Upper lobe of left lung (tissue), 6 donors: ENCODE measurements at regions not wholly inside any gene's neighbourhood (a gene's known extent, or its start where the extent isn't known, plus 50 kb on each side); places are given as distances from the start of the nearest gene placed in this dataset.

ENCODE experiments used
- ATAC-seq, 2 donors: fragments of 200-7000 bp; cut with Tn5 transposase; one replicate each; pipeline ENCODE4 v1.9.1; 2022; ENCODE audit warnings: mild to moderate bottlenecking in 2 of 2, moderate library complexity in 2 of 2; ENCODE audit not compliant: low FRiP score in 2 of 2
- DNase-seq, 2 donors: peaks; one replicate each; pipeline ENCODE4 v3.0.0-alpha.2; 2019 to 2020
- H3K27ac ChIP-seq, 4 donors: fragments of 200-600 bp; sonication (generic); one replicate each; pipeline ENCODE4 v1.5.1; 2016 to 2019
- H3K27me3 ChIP-seq, 4 donors: fragments of 200-600 bp; sonication (generic); one replicate each; pipeline ENCODE4 v1.5.1; 2017 to 2019
- H3K36me3 ChIP-seq, 4 donors: fragments of 200-600 bp; sonication (generic); one replicate each; pipeline ENCODE4 v1.5.1; 2016 to 2019
- H3K4me1 ChIP-seq, 4 donors: fragments of 200-600 bp; sonication (generic); one replicate each; pipeline ENCODE4 v1.5.1; 2018 to 2019
- H3K4me3 ChIP-seq, 4 donors: fragments of 200-600 bp; sonication (generic); one replicate each; pipeline ENCODE4 v1.5.1; 2017 to 2019; ENCODE audit warnings: mild to moderate bottlenecking in 2 of 4, moderate library complexity in 1 of 4
- H3K9me3 ChIP-seq, 4 donors: fragments of 200-600 bp; sonication (generic); one replicate each; pipeline ENCODE4 v1.5.1; 2018 to 2019
- EP300 ChIP-seq, 4 donors: sonication (generic); formaldehyde crosslinking; IDR thresholded peaks; one replicate each; pipeline ENCODE4 v1.5.1; 2017; ENCODE audit warnings: antibody characterized with exemption in 4 of 4, control low read depth in 2 of 4
- POLR2A ChIP-seq, 4 donors: fragments of 450-650 bp; IDR thresholded peaks; one replicate each; pipeline ENCODE4 v1.5.1; 2016 to 2017; ENCODE audit warnings: antibody characterized with exemption in 4 of 4, mild to moderate bottlenecking in 2 of 4
- POLR2AphosphoS5 ChIP-seq, 2 donors: sonication (generic); formaldehyde crosslinking; IDR thresholded peaks; one replicate each; pipeline ENCODE4 v1.5.1; 2017; ENCODE audit warnings: antibody characterized with exemption in 2 of 2
- WGBS, 2 donors: methylation state at CpG; one replicate each; pipeline ENCODE4 v1.1.5; 2017 to 2018; 5-methylcytosine and 5-hydroxymethylcytosine counted together
- TF ChIP-seq, protein P1 (sequence below), 6 experiments: fragments of 450-650 bp in 4 of 6; fragments of 200-600 bp in 2 of 6; sonication (generic) in 2 of 6; IDR thresholded peaks; one replicate each; pipeline ENCODE4 v1.5.1; 2016 to 2019; ENCODE audit warnings: antibody characterized with exemption in 6 of 6
- donor health status: DM: no; HTN: no; CAD: no; lungs with moderate emphysema.
- donor health status: DM: no; HTN: yes; CAD: no; lungs with severe emphysema.

GRCh38 chr2:64793701-64794100 is 140.0 kb upstream of the SERTAD2 start:
- TF ChIP-seq EP300 (IDR thresholded peaks at IDR 0.05) (no peak), POLR2AphosphoS5 (IDR thresholded peaks at IDR 0.05) (no peak), POLR2A (IDR thresholded peaks at IDR 0.05) (no peak)
- TF ChIP-seq, protein P1, sequence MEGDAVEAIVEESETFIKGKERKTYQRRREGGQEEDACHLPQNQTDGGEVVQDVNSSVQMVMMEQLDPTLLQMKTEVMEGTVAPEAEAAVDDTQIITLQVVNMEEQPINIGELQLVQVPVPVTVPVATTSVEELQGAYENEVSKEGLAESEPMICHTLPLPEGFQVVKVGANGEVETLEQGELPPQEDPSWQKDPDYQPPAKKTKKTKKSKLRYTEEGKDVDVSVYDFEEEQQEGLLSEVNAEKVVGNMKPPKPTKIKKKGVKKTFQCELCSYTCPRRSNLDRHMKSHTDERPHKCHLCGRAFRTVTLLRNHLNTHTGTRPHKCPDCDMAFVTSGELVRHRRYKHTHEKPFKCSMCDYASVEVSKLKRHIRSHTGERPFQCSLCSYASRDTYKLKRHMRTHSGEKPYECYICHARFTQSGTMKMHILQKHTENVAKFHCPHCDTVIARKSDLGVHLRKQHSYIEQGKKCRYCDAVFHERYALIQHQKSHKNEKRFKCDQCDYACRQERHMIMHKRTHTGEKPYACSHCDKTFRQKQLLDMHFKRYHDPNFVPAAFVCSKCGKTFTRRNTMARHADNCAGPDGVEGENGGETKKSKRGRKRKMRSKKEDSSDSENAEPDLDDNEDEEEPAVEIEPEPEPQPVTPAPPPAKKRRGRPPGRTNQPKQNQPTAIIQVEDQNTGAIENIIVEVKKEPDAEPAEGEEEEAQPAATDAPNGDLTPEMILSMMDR (IDR thresholded peaks at IDR 0.05) = no peak
- H3K36me3 ChIP-seq = no peaks in the 10 kb centered on the region
- H3K4me1 ChIP-seq = peaks cover 0 to 19% (median 4%) of the 10 kb centered on the region in 4 donors
- no peak overlapping the region for H3K4me3 ChIP-seq
- ATAC-seq (no peak), DNase-seq (no peak)
- no peaks in the 10 kb centered on the region for H3K9me3 ChIP-seq
- no peak overlapping the region for H3K27ac ChIP-seq
- WGBS, 2 donors = 81 to 87% methylated on average over 1 of the region's 1 CpG
- no peaks in the 10 kb centered on the region for H3K27me3 ChIP-seq

- Histone ChIP-seq H3K36me3 (no peaks in the 10 kb centered on the region), H3K9me3 (no peaks in the 10 kb centered on the region), H3K4me1 (peaks cover 0 to 19% (median 4%) of the 10 kb centered on the region in 4 donors), H3K27ac (no peak overlapping the region), H3K27me3 (no peaks in the 10 kb centered on the region), H3K4me3 (no peak overlapping the region)
- DNase-seq (no peak), ATAC-seq (no peak)
- 67 to 74% methylated on average over 6 of the region's 6 CpGs for WGBS, 2 donors
- TF ChIP-seq POLR2AphosphoS5 (IDR thresholded peaks at IDR 0.05) (no peak), POLR2A (IDR thresholded peaks at IDR 0.05) (no peak), EP300 (IDR thresholded peaks at IDR 0.05) (no peak)
- TF ChIP-seq, protein P1 (IDR thresholded peaks at IDR 0.05) = no peak
Observed at GRCh38 chr2:64794426-64794995, 140.8 kb upstream of the SERTAD2 start.

DNA sequence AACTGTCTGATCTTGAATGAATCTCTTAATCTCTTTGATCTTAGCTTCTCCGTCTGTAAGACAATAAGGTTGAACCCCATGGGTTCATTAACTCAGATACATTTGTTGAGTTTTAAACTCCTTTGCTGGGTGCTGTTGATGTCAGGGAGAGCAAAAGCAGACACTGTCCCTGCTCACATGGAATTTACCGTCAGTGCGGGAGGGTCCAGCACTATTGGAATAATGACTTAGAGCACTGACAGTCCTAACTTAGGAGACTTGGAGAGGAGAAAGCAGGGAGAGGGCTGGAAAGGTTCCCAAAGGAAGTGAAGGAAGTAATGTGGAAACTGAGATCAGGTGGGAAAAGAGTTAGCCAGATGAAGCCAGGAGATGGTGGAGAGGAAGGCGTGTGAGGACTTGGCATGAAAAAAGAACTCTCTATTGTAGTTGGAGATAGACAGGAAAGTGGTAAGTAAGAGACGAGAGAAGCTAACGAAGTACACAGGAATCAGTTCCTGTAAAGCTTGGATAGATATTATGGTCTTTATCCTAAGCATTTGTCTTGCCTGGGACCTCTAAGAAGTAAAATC is 141.4 kb upstream of the SERTAD2 start:
- ATAC-seq = no peak
- Histone ChIP-seq H3K27ac (no peak overlapping the region), H3K36me3 (no peaks in the 10 kb centered on the region), H3K4me3 (no peak overlapping the region), H3K4me1 (peaks cover 0 to 16% (median 4%) of the 10 kb centered on the region in 4 donors), H3K27me3 (no peaks in the 10 kb centered on the region), H3K9me3 (no peaks in the 10 kb centered on the region)
- no peak for DNase-seq
- 60 to 68% methylated on average over 6 of the region's 6 CpGs for WGBS, 2 donors
- no peak for TF ChIP-seq EP300 (IDR thresholded peaks at IDR 0.05)
- TF ChIP-seq, protein P1 (IDR thresholded peaks at IDR 0.05) = no peak
- no peak for TF ChIP-seq POLR2AphosphoS5 (IDR thresholded peaks at IDR 0.05)
- no peak for TF ChIP-seq POLR2A (IDR thresholded peaks at IDR 0.05)

DNA sequence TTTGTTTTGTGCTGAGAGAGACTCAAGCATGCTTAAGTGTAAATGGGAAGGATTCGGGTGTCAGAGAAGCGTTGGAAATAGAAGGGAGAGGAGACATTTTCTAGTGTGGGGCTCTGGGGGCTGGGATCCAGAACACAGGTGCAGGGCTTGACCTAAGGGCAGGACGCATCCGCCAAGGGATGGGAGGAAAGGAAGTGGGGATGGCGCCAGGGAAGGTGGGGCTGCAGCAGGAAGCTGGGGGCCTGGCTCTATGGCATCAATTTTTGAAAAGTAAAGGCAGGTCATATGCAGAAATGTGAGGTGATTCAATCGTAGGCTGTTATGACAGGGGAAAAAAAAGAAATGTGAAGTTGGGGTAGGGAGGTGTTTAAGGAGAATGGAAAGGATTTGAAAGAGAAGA is 143.2 kb upstream of the SERTAD2 start:
- no peaks in the 10 kb centered on the region for H3K9me3 ChIP-seq
- no peaks in the 10 kb centered on the region for H3K27me3 ChIP-seq
- H3K27ac ChIP-seq = no peak overlapping the region
- peaks cover 0 to 13% (median 4%) of the 10 kb centered on the region in 4 donors for H3K4me1 ChIP-seq
- no peak overlapping the region for H3K4me3 ChIP-seq
- WGBS, 2 donors = 59 to 67% methylated on average over 6 of the region's 6 CpGs
- ATAC-seq = no peak
- DNase-seq = peak in 1 of 2 donors; percentile 7
- H3K36me3 ChIP-seq = no peaks in the 10 kb centered on the region
- TF ChIP-seq EP300 (IDR thresholded peaks at IDR 0.05) (no peak), POLR2A (IDR thresholded peaks at IDR 0.05) (no peak), POLR2AphosphoS5 (IDR thresholded peaks at IDR 0.05) (no peak)
- TF ChIP-seq, protein P1 (IDR thresholded peaks at IDR 0.05) = no peak
